ENCODE measurements at regions not wholly inside any gene's neighbourhood (a gene's known extent, or its start where the extent isn't known, plus 50 kb on each side); places are given as distances from the start of the nearest gene placed in this dataset.

DNA sequence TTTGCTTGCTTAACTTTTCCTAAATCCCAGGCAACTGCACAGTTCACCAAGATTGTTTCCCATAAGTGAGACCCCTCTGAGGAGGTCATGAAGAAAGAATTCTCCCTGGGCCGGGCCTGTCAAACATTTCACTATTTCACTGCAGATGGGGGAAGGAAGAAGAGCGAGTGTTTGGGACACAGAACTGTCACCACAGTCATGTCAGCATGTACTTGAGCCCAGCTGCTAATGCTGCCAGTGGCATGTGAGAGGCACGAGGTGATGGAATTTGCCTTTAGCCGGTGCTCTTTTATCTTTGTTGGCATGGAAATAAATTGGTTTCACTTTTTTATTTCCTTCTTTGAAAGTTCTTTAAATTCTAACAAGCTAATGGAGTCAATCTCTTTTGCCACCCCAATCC, 277.9 kb upstream of the GADL1 start:
- ChIA-PET POLR2A (no interaction called here), CTCF (no interaction called here), RAD21 (ENCODE audit: low non-redundant PET in 1 of 2, low total read pairs in 2 of 2, uncharacterized antibody in 2 of 2, unreplicated experiment in 2 of 2) (no interaction called here)
- no TSS peak for BruUV-seq (replicated peaks)
- Histone ChIP-seq H3K36me3 (ENCODE audit: control insufficient read depth in 1 of 2, insufficient read depth in 2 of 2, low read length in 2 of 2) (no peaks in the 10 kb centered on the region), H4K20me1 (ENCODE audit: insufficient read depth) (no peaks in the 10 kb centered on the region), H3K79me2 (ENCODE audit: insufficient read depth, low read length) (no peaks in the 10 kb centered on the region), H3K4me2 (ENCODE audit: low read length) (no peak overlapping the region), H3K27ac (ENCODE audit: low read depth, low read length) (no peak overlapping the region), H3K9me3 (ENCODE audit: control insufficient read depth in 1 of 2, insufficient read depth in 1 of 2, low read depth in 1 of 2, low read length in 2 of 2) (no peaks in the 10 kb centered on the region), H2AFZ (ENCODE audit: low read depth, low read length, poor library complexity, severe bottlenecking) (no peak overlapping the region), H3K9me2 (ENCODE audit: insufficient read depth) (no peaks in the 10 kb centered on the region), H3K4me1 (ENCODE audit: control insufficient read depth in 1 of 2, insufficient read depth in 2 of 2, low read length in 2 of 2) (no peaks in the 10 kb centered on the region), H3K4me3 (replicated peaks in 1 of 2; ENCODE audit: low read depth in 1 of 2, low read length in 2 of 2) (no peak overlapping the region), H3K27me3 (ENCODE audit: insufficient read depth, low read length) (no peaks in the 10 kb centered on the region), H3K9ac (ENCODE audit: low read length) (no peak overlapping the region)
- intact Hi-C loops (cut with micrococcal nuclease) = no loop called here
- ATAC-seq (no peak), DNase-seq (ENCODE audit: low read depth, low spot score) (no peak)
- no peak for TF ChIP-seq POLR2A (IDR thresholded peaks at IDR 0.05; ENCODE audit: borderline replicate concordance, extremely low read depth, insufficient read depth, insufficient read length)
- no peak for TF ChIP-seq YY1 (IDR thresholded peaks at IDR 0.05; ENCODE audit: extremely low read depth, insufficient replicate concordance, low read depth, low read length)
- TF ChIP-seq, protein P1, sequence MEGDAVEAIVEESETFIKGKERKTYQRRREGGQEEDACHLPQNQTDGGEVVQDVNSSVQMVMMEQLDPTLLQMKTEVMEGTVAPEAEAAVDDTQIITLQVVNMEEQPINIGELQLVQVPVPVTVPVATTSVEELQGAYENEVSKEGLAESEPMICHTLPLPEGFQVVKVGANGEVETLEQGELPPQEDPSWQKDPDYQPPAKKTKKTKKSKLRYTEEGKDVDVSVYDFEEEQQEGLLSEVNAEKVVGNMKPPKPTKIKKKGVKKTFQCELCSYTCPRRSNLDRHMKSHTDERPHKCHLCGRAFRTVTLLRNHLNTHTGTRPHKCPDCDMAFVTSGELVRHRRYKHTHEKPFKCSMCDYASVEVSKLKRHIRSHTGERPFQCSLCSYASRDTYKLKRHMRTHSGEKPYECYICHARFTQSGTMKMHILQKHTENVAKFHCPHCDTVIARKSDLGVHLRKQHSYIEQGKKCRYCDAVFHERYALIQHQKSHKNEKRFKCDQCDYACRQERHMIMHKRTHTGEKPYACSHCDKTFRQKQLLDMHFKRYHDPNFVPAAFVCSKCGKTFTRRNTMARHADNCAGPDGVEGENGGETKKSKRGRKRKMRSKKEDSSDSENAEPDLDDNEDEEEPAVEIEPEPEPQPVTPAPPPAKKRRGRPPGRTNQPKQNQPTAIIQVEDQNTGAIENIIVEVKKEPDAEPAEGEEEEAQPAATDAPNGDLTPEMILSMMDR (IDR thresholded peaks at IDR 0.05 in 2 of 3, conservative IDR thresholded peaks at IDR 0.05 in 1 of 3; ENCODE audit: borderline replicate concordance in 1 of 3, insufficient read depth in 1 of 3, low read depth in 2 of 3, low read length in 2 of 3) = no peak
- TF ChIP-seq JUND (IDR thresholded peaks at IDR 0.05) = no peak
- TF ChIP-seq, protein P2, sequence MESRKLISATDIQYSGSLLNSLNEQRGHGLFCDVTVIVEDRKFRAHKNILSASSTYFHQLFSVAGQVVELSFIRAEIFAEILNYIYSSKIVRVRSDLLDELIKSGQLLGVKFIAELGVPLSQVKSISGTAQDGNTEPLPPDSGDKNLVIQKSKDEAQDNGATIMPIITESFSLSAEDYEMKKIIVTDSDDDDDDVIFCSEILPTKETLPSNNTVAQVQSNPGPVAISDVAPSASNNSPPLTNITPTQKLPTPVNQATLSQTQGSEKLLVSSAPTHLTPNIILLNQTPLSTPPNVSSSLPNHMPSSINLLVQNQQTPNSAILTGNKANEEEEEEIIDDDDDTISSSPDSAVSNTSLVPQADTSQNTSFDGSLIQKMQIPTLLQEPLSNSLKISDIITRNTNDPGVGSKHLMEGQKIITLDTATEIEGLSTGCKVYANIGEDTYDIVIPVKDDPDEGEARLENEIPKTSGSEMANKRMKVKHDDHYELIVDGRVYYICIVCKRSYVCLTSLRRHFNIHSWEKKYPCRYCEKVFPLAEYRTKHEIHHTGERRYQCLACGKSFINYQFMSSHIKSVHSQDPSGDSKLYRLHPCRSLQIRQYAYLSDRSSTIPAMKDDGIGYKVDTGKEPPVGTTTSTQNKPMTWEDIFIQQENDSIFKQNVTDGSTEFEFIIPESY (IDR thresholded peaks at IDR 0.05; ENCODE audit: extremely low read depth, insufficient replicate concordance, low read length) = no peak

Measured in HCT116 (cell line).